Psoas muscle (tissue), 7 donors: ENCODE measurements at regions not wholly inside any gene's neighbourhood (a gene's known extent, or its start where the extent isn't known, plus 50 kb on each side); places are given as distances from the start of the nearest gene placed in this dataset.
"Not testable (repeated sequence)": the region's sequence is repeated elsewhere in the genome, so short reads cannot be mapped to it uniquely, and the experiment has no call there.

Experiments used
- ATAC-seq, 4 donors: fragments of 200-7000 bp; cut with Tn5 transposase; one replicate each; pipeline ENCODE4 v1.9.1; 2020; ENCODE audit warnings: moderate library complexity in 3 of 4, mild to moderate bottlenecking in 2 of 4
- DNase-seq, 2 donors: peaks; one replicate each; pipeline ENCODE4 v3.0.0-alpha.2; 2020
- H3K27ac ChIP-seq: fragments of 200-600 bp; one replicate; pipeline ENCODE4 v1.8.0; 2022
- H3K27me3 ChIP-seq, 3 donors: fragments of 200-600 bp in 1 of 3; one replicate each; pipeline versions ENCODE4 v1.6.1 to v1.8.0; 2013 to 2022; ENCODE audit warnings: low read length in 2 of 3, mild to moderate bottlenecking in 2 of 3, moderate library complexity in 1 of 3; ENCODE audit not compliant: insufficient read depth in 3 of 3
- H3K36me3 ChIP-seq, 2 donors: fragments of 200-600 bp in 1 of 2; one replicate each; pipeline versions ENCODE4 v1.6.1 to v1.8.0; 2013 to 2022; ENCODE audit warnings: low read depth in 1 of 2, mild to moderate bottlenecking in 1 of 2, moderate library complexity in 1 of 2; ENCODE audit not compliant: insufficient read depth in 1 of 2
- H3K4me1 ChIP-seq: fragments of 200-600 bp; one replicate; pipeline ENCODE4 v1.8.0; 2022
- H3K4me3 ChIP-seq: fragments of 200-600 bp; one replicate; pipeline ENCODE4 v1.8.0; 2022; ENCODE audit warnings: mild to moderate bottlenecking
- H3K9me3 ChIP-seq: fragments of 200-600 bp; one replicate; pipeline ENCODE4 v1.8.0; 2022
- CTCF ChIP-seq: fragments of 200-600 bp; IDR thresholded peaks from one replicate; pipeline ENCODE4 v1.8.0; 2022; ENCODE audit warnings: antibody characterized with exemption
- WGBS, 3 donors: extraction: QIAGEN DNeasy Blood & Tissue Kit; methylation state at CpG; one replicate each; pipeline versions ENCODE4 v1.1.6 to v1.1.7; 2013; 5-methylcytosine and 5-hydroxymethylcytosine counted together
- intact Hi-C, 2 donors: fragments of 100-400 bp; cut with DNase I; formaldehyde crosslinking; loops; one replicate each; pipeline versions ENCODE4 v1.11.0 to v1.14.2; 2022
- donor health status: healthy with polysubstance abuse.
- donor health status: DM: no; HTN: no; CAD: no; lungs with moderate emphysema.
- donor health status: Bipolar disorder and iron deficiency.
- donor health status: healthy.
- donor health status: DM: yes; HTN: yes; CAD: no.
- donor health status: DM: no; HTN: no; CAD: no.
- donor health status: DM: yes; HTN: yes; CAD: no.

GRCh38 chrX:137852502-137852901 lies 286.6 kb downstream of the ZIC3 start:
- intact Hi-C loops: no loop called here
- TF ChIP-seq CTCF: no peak

GRCh38 chrX:137855490-137855889 lies 289.6 kb downstream of the ZIC3 start:
- no peak for TF ChIP-seq CTCF
- H3K4me1 ChIP-seq: no peaks in the 10 kb centered on the region
- 50 to 87% (median 78%) methylated on average over 2 of the region's 2 CpGs for WGBS, 3 donors
- no peak for DNase-seq
- no peaks in the 10 kb centered on the region for H3K9me3 ChIP-seq
- no peak overlapping the region for H3K4me3 ChIP-seq
- ATAC-seq: no peak
- no peaks in the 10 kb centered on the region for H3K27me3 ChIP-seq
- H3K36me3 ChIP-seq: no peaks in the 10 kb centered on the region
- intact Hi-C loops: no loop called here
- H3K27ac ChIP-seq: no peak overlapping the region

More at GRCh38 chrX:137852502-137852901, 286.6 kb downstream of the ZIC3 start:
- Histone ChIP-seq H3K9me3 (no peaks in the 10 kb centered on the region), H3K27ac (no peak overlapping the region), H3K4me3 (no peak overlapping the region), H3K27me3 (no peaks in the 10 kb centered on the region), H3K4me1 (no peaks in the 10 kb centered on the region), H3K36me3 (no peaks in the 10 kb centered on the region)
- ATAC-seq: no peak
- 62 to 84% (median 82%) methylated on average over 2 of the region's 2 CpGs for WGBS, 3 donors
- DNase-seq: no peak

GRCh38 chrX:137858106-137858505 lies 292.2 kb downstream of the ZIC3 start:
- H3K36me3 ChIP-seq: no peaks in the 10 kb centered on the region
- no peaks in the 10 kb centered on the region for H3K4me1 ChIP-seq
- no peak overlapping the region for H3K27ac ChIP-seq
- DNase-seq (no peak), ATAC-seq (no peak)
- H3K4me3 ChIP-seq: no peak overlapping the region
- TF ChIP-seq CTCF: no peak
- no peaks in the 10 kb centered on the region for H3K9me3 ChIP-seq
- intact Hi-C loops: no loop called here
- no peaks in the 10 kb centered on the region for H3K27me3 ChIP-seq
- WGBS, 3 donors: 55 to 71% (median 67%) methylated on average over 3 of the region's 3 CpGs

GRCh38 chrX:137878401-137878800 lies 312.5 kb downstream of the ZIC3 start:
- H3K36me3 ChIP-seq: no peaks in the 10 kb centered on the region
- H3K4me3 ChIP-seq: no peak overlapping the region
- no peaks in the 10 kb centered on the region for H3K4me1 ChIP-seq
- H3K27ac ChIP-seq: no peak overlapping the region
- no peak for TF ChIP-seq CTCF
- peaks cover 0 to 3% (median 0%) of the 10 kb centered on the region in 3 donors for H3K27me3 ChIP-seq
- DNase-seq: no peak
- H3K9me3 ChIP-seq: no peaks in the 10 kb centered on the region
- intact Hi-C loops: no loop called here
- ATAC-seq: no peak
- 60 to 81% (median 80%) methylated on average over 3 of the region's 3 CpGs for WGBS, 3 donors

GRCh38 chrX:137882960-137883359 lies 317.0 kb downstream of the ZIC3 start:
- DNase-seq: no peak
- intact Hi-C loops: no loop called here
- H3K4me1 ChIP-seq: no peaks in the 10 kb centered on the region
- ATAC-seq: no peak
- H3K36me3 ChIP-seq: no peaks in the 10 kb centered on the region
- peaks cover 6% of the 10 kb centered on the region for H3K9me3 ChIP-seq
- TF ChIP-seq CTCF: no peak
- no peak overlapping the region for H3K27ac ChIP-seq
- H3K4me3 ChIP-seq: no peak overlapping the region
- 59 to 91% (median 87%) methylated on average over 2 of the region's 2 CpGs for WGBS, 3 donors
- peaks cover 0 to 3% (median 0%) of the 10 kb centered on the region in 3 donors for H3K27me3 ChIP-seq

GRCh38 chrX:137884813-137885212 lies 318.9 kb downstream of the ZIC3 start:
- ATAC-seq, H3K4me3 ChIP-seq, DNase-seq, intact Hi-C loops, H3K4me1 ChIP-seq, H3K9me3 ChIP-seq, H3K36me3 ChIP-seq, H3K27me3 ChIP-seq, H3K27ac ChIP-seq: not testable (repeated sequence)
- WGBS, 3 donors: 63 to 83% (median 79%) methylated on average over 1 of the region's 1 CpG
